ENCODE measurements at regions not wholly inside any gene's neighbourhood (a gene's known extent, or its start where the extent isn't known, plus 50 kb on each side); places are given as distances from the start of the nearest gene placed in this dataset.

DNA sequence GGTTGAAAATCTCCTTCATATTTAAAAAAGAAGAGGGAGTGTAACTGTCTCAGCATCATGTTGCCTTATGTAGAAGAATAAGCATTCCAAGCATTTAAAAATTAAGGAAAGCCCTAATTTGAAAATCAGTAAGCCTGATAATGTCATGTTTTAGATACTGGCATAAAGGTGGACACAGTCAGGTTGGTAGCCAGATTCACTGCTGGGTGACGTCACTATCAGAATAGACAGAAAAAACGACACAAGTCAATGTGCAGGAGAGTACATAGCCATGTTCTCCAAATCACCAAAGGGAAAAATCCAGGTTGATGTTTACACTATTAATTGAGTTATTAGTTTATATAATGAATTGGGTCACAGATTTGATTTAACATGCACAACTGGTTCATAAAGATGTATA lies 50.8 kb upstream of the POU3F2 start:
- no peak for DNase-seq
